K562 (cell line): ENCODE measurements at regions not wholly inside any gene's neighbourhood (a gene's known extent, or its start where the extent isn't known, plus 50 kb on each side); places are given as distances from the start of the nearest gene placed in this dataset.

Experiments
- ATAC-seq: fragments of 200-7000 bp; cut with Tn5 transposase; 3 replicates; pipeline ENCODE4 v1.9.1; 2020; ENCODE audit warnings: moderate library complexity
- BruUV-seq: library from RNA; stranded (reverse); fragments of 400-500 nt; replicated peaks from 2 replicates; lab custom pipeline; 2021; lab: Mats Ljungman, UMichigan
- CTCF ChIA-PET: fragments of 300-600 bp; formaldehyde crosslinking; extraction: SDS; loops from one replicate; lab custom pipeline; 2021; ENCODE audit warnings: low intra/inter-chr PET ratio; lab: Yijun Ruan, JAX
- POLR2A ChIA-PET: fragments of 300-600, 350-650 bp; sonication (Branson Sonifier 250); formaldehyde crosslinking; extraction: SDS; loops from one replicate; lab custom pipeline; 2021; ENCODE audit warnings: antibody characterized with exemption, inconsistent platforms; lab: Yijun Ruan, JAX
- DNase-seq, 4 experiments: peaks; one replicate each; pipeline versions ENCODE4 v3.0.0 to v3.0.0-alpha.2; 2011 to 2018; ENCODE audit warnings: low spot score in 3 of 4, mixed read lengths in 3 of 4; ENCODE audit errors: extremely low read depth in 1 of 4
- FAIRE-seq: peaks from 2 replicates; lab custom pipeline; 2011; peaks lifted over from hg19 to GRCh38; lab: Jason Lieb, UNC
- H2AFZ ChIP-seq: 2 replicates; pipeline ENCODE4 v1.6.0; 2011; ENCODE audit warnings: low read depth, low read length, control low read depth, inconsistent platforms
- H3K27ac ChIP-seq: fragments of 200-600 bp; 3 replicates; pipeline ENCODE4 v1.8.0; 2011; ENCODE audit warnings: low read depth, mild to moderate bottlenecking, control low read depth, inconsistent platforms, low read length, moderate library complexity, mixed read lengths; ENCODE audit errors: extremely low read depth
- H3K27me3 ChIP-seq, 2 experiments: fragments of 300-600 bp in 1 of 2; 2 replicates in 1 of 2; 3 replicates in 1 of 2; pipeline versions ENCODE4 v1.6.0 to v1.8.0; 2011; ENCODE audit warnings: inconsistent platforms in 2 of 2, low read length in 2 of 2, mild to moderate bottlenecking in 1 of 2, mixed read lengths in 1 of 2, moderate library complexity in 1 of 2; ENCODE audit not compliant: control insufficient read depth in 2 of 2, insufficient read depth in 2 of 2
- H3K36me3 ChIP-seq: fragments of 300-600 bp; 3 replicates; pipeline ENCODE4 v1.8.0; 2011; ENCODE audit warnings: mild to moderate bottlenecking, low read length, inconsistent platforms; ENCODE audit not compliant: control insufficient read depth, insufficient read depth
- H3K4me1 ChIP-seq, 2 experiments: fragments of 200-600 bp in 1 of 2; replicated peaks in 1 of 2; 2 replicates in 1 of 2; 3 replicates in 1 of 2; pipeline versions ENCODE4 v1.5.1 to v1.8.0; 2011; ENCODE audit warnings: inconsistent platforms in 2 of 2, low read length in 2 of 2, mild to moderate bottlenecking in 1 of 2, mixed read lengths in 1 of 2, moderate library complexity in 1 of 2; ENCODE audit not compliant: control insufficient read depth in 2 of 2, insufficient read depth in 2 of 2
- H3K4me2 ChIP-seq: 2 replicates; pipeline ENCODE4 v1.6.1; 2011; ENCODE audit warnings: low read length, control low read depth, inconsistent platforms, mixed read lengths; ENCODE audit not compliant: insufficient read depth
- H3K4me3 ChIP-seq: fragments of 200-600 bp; sonication (generic), shearing (Covaris generic); 2 replicates; pipeline ENCODE4 v1.5.1; 2016; ENCODE audit warnings: control low read depth, inconsistent platforms
- H3K79me2 ChIP-seq: fragments of 200-600 bp; 3 replicates; pipeline ENCODE4 v1.8.0; 2011; ENCODE audit warnings: low read length, inconsistent platforms; ENCODE audit not compliant: control insufficient read depth, insufficient read depth
- H3K9ac ChIP-seq, 2 experiments: 2 replicates each; pipeline versions ENCODE4 v1.6.0 to v1.6.1; 2011; ENCODE audit warnings: low read depth in 2 of 2, low read length in 2 of 2, control low read depth in 1 of 2, inconsistent platforms in 1 of 2, mild to moderate bottlenecking in 1 of 2, mixed read lengths in 1 of 2; ENCODE audit not compliant: insufficient read depth in 1 of 2
- H3K9me1 ChIP-seq: one replicate; pipeline ENCODE4 v1.6.0; 2011; ENCODE audit warnings: inconsistent platforms, mild to moderate bottlenecking, low read length, moderate library complexity; ENCODE audit not compliant: control insufficient read depth, insufficient read depth
- H3K9me3 ChIP-seq: replicated peaks from 2 replicates; pipeline ENCODE4 v1.5.1; 2011; ENCODE audit warnings: low read depth, low read length, inconsistent platforms; ENCODE audit not compliant: control insufficient read depth, insufficient read depth
- H4K20me1 ChIP-seq: replicated peaks from 2 replicates; pipeline ENCODE4 v1.6.1; 2011; ENCODE audit warnings: low read length, inconsistent platforms, mixed read lengths; ENCODE audit not compliant: control insufficient read depth, insufficient read depth
- CHCHD3 ChIP-seq: fragments of 250-450 bp; sonication (Bioruptor Pico); IDR thresholded peaks from 2 replicates; pipeline ENCODE4 v2.1.2; 2022; ENCODE audit warnings: mild to moderate bottlenecking
- HDAC6 ChIP-seq: IDR thresholded peaks from 2 replicates; pipeline ENCODE4 v1.6.1; 2012; ENCODE audit warnings: low read depth, mild to moderate bottlenecking, control low read depth, inconsistent platforms, low read length, moderate library complexity
- MECOM ChIP-seq: fragments of 250-450 bp; sonication (Bioruptor Pico); IDR thresholded peaks from 2 replicates; pipeline ENCODE4 v1.8.0; 2022; ENCODE audit warnings: inconsistent platforms
- MEF2D ChIP-seq: conservative IDR thresholded peaks from 2 replicates; pipeline ENCODE4 v1.6.1; 2016; ENCODE audit warnings: low read depth, missing genetic modification characterization, missing compliant biosample characterization
- OTX1 ChIP-seq: fragments of 450-650 bp; formaldehyde crosslinking; IDR thresholded peaks from 2 replicates; pipeline ENCODE4 v1.4.0; 2022; ENCODE audit warnings: mild to moderate bottlenecking
- PHF21A ChIP-seq: fragments of 450-650 bp; IDR thresholded peaks from 2 replicates; pipeline ENCODE4 v1.6.1; 2017; ENCODE audit warnings: low read depth, borderline replicate concordance
- XRCC5 ChIP-seq: fragments of 200-400 bp; formaldehyde crosslinking; IDR thresholded peaks from 2 replicates; pipeline ENCODE4 v1.6.1; 2017; ENCODE audit warnings: low read depth, mild to moderate bottlenecking, low read length
- ZEB2 ChIP-seq: fragments of 450-650 bp; IDR thresholded peaks from 2 replicates; pipeline ENCODE4 v1.6.1; 2016
- ZKSCAN1 ChIP-seq: fragments of 150-350 bp; IDR thresholded peaks from 2 replicates; pipeline ENCODE4 v1.6.1; 2016; ENCODE audit warnings: low read depth, low read length
- ZNF586 ChIP-seq: fragments of 450-650 bp; formaldehyde crosslinking; conservative IDR thresholded peaks from 2 replicates; pipeline ENCODE4 v1.4.0; 2020; ENCODE audit warnings: mild to moderate bottlenecking, moderate library complexity
- ZNF707 ChIP-seq: fragments of 250-450 bp; sonication (Bioruptor Pico); conservative IDR thresholded peaks from 2 replicates; pipeline ENCODE4 v1.8.0; 2022; ENCODE audit warnings: inconsistent platforms, mild to moderate bottlenecking, moderate library complexity
- WGBS: fragments of 100-300 bp; shearing (Covaris generic); methylation state at CpG from one replicate; pipeline ENCODE4 v1.1.6; 2016; ENCODE audit warnings: low coverage, mixed read lengths; ENCODE audit not compliant: insufficient coverage; ENCODE audit errors: missing lambda C conversion rate; 5-methylcytosine and 5-hydroxymethylcytosine counted together
- in situ Hi-C: fragments of 300-500 bp; cut with MboI; formaldehyde crosslinking; loops from 4 replicates; pipeline ENCODE4 v1.15.0; 2018; ENCODE audit warnings: inconsistent platforms, mixed read lengths
- intact Hi-C: fragments of 100-400 bp; cut with micrococcal nuclease; formaldehyde crosslinking; loops from 2 replicates; pipeline ENCODE4 v1.14.2; 2022
- TF ChIP-seq, protein P1 (sequence below), 2 experiments: fragments of 200-800 bp in 1 of 2; sonication (Bioruptor generic) in 1 of 2; sonication (generic) in 1 of 2; formaldehyde crosslinking in 1 of 2; IDR thresholded peaks in 1 of 2; conservative IDR thresholded peaks in 1 of 2; 2 replicates each; pipeline versions ENCODE4 v1.5.0 to v1.6.1; 2016 to 2020; ENCODE audit warnings: missing compliant biosample characterization in 1 of 2, missing genetic modification characterization in 1 of 2, missing genetic modification reagents in 1 of 2
- TF ChIP-seq, protein P2 (sequence below): sonication (generic); formaldehyde crosslinking; IDR thresholded peaks from 2 replicates; pipeline ENCODE4 v1.8.0; 2022; ENCODE audit warnings: mild to moderate bottlenecking, low read depth, missing genetic modification reagents
- TF ChIP-seq, protein P3 (sequence below): fragments of 250-450 bp; sonication (Bioruptor Pico); IDR thresholded peaks from 2 replicates; pipeline ENCODE4 v1.8.0; 2022; ENCODE audit warnings: inconsistent platforms, mild to moderate bottlenecking, moderate library complexity, borderline replicate concordance
- TF ChIP-seq, protein P4 (sequence below): sonication (generic); formaldehyde crosslinking; IDR thresholded peaks from 2 replicates; pipeline ENCODE4 v1.9.0; 2022; ENCODE audit warnings: mild to moderate bottlenecking, missing genetic modification reagents
- TF ChIP-seq, protein P5 (sequence below): fragments of 250-450 bp; sonication (Bioruptor Pico); IDR thresholded peaks from 2 replicates; pipeline ENCODE4 v1.5.0; 2021

DNA sequence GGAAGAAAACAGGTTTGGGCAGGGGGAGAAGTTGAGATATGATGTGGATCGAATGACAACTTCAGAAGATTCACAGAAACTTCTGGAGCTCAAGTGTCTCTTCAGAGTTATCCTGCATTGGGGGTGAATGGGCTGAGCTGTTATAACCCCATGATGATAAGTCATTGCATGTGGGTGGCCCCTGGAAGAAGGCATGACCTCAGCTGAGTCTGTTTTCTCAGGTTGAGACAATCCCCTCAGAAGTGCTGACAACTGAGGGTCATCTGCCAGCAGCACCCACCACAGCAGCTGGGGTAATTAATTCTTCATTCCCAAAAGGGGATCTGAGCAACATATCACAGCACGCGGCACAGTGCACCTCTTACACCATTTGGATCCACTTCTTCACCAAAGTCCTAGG is 138.6 kb upstream of the CAMK1G start:
- Histone ChIP-seq H3K4me2 (no peak overlapping the region), H3K36me3 (no peaks in the 10 kb centered on the region), H3K9ac (no peak overlapping the region), H2AFZ (no peak overlapping the region), H3K79me2 (no peaks in the 10 kb centered on the region), H3K27ac (no peak overlapping the region), H3K4me1 (no peaks in the 10 kb centered on the region), H3K4me3 (no peak overlapping the region), H3K27me3 (no peaks in the 10 kb centered on the region), H3K9me1 (no peaks in the 10 kb centered on the region), H3K9me3 (no peaks in the 10 kb centered on the region), H4K20me1 (no peaks in the 10 kb centered on the region)
- WGBS = 0% methylated on average over 3 of the region's 3 CpGs
- ChIA-PET CTCF (no interaction called here), POLR2A (interaction anchor here (0.6 kb wide), 1 partner anchor 1302 kb away, joined by 4 read pairs; no protein-coding TSS in a partner anchor)
- BruUV-seq = no TSS peak
- no peak for ATAC-seq
- TF ChIP-seq ZEB2 = no peak
- TF ChIP-seq MEF2D (tag) = no peak
- TF ChIP-seq, protein P1, sequence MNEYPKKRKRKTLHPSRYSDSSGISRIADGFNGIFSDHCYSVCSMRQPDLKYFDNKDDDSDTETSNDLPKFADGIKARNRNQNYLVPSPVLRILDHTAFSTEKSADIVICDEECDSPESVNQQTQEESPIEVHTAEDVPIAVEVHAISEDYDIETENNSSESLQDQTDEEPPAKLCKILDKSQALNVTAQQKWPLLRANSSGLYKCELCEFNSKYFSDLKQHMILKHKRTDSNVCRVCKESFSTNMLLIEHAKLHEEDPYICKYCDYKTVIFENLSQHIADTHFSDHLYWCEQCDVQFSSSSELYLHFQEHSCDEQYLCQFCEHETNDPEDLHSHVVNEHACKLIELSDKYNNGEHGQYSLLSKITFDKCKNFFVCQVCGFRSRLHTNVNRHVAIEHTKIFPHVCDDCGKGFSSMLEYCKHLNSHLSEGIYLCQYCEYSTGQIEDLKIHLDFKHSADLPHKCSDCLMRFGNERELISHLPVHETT (CRISPR knock-in tag; conservative IDR thresholded peaks at IDR 0.05 in 1 of 2, IDR thresholded peaks at IDR 0.05 in 1 of 2) = no peak
- no peak for TF ChIP-seq ZNF586
- TF ChIP-seq CHCHD3 (CRISPR knock-in tag) = no peak
- TF ChIP-seq XRCC5 = no peak
- no peak for TF ChIP-seq ZNF707 (CRISPR knock-in tag)
- TF ChIP-seq, protein P2, sequence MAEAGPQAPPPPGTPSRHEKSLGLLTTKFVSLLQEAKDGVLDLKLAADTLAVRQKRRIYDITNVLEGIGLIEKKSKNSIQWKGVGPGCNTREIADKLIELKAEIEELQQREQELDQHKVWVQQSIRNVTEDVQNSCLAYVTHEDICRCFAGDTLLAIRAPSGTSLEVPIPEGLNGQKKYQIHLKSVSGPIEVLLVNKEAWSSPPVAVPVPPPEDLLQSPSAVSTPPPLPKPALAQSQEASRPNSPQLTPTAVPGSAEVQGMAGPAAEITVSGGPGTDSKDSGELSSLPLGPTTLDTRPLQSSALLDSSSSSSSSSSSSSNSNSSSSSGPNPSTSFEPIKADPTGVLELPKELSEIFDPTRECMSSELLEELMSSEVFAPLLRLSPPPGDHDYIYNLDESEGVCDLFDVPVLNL (CRISPR knock-in tag) = no peak
- no peak for TF ChIP-seq PHF21A
- TF ChIP-seq, protein P3, sequence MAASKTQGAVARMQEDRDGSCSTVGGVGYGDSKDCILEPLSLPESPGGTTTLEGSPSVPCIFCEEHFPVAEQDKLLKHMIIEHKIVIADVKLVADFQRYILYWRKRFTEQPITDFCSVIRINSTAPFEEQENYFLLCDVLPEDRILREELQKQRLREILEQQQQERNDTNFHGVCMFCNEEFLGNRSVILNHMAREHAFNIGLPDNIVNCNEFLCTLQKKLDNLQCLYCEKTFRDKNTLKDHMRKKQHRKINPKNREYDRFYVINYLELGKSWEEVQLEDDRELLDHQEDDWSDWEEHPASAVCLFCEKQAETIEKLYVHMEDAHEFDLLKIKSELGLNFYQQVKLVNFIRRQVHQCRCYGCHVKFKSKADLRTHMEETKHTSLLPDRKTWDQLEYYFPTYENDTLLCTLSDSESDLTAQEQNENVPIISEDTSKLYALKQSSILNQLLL (CRISPR knock-in tag) = no peak
- no peak for TF ChIP-seq MECOM
- TF ChIP-seq OTX1 = no peak
- TF ChIP-seq, protein P4, sequence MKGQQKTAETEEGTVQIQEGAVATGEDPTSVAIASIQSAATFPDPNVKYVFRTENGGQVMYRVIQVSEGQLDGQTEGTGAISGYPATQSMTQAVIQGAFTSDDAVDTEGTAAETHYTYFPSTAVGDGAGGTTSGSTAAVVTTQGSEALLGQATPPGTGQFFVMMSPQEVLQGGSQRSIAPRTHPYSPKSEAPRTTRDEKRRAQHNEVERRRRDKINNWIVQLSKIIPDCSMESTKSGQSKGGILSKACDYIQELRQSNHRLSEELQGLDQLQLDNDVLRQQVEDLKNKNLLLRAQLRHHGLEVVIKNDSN (CRISPR knock-in tag) = no peak
- no peak for TF ChIP-seq HDAC6
- TF ChIP-seq, protein P5, sequence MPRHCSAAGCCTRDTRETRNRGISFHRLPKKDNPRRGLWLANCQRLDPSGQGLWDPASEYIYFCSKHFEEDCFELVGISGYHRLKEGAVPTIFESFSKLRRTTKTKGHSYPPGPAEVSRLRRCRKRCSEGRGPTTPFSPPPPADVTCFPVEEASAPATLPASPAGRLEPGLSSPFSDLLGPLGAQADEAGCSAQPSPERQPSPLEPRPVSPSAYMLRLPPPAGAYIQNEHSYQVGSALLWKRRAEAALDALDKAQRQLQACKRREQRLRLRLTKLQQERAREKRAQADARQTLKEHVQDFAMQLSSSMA (CRISPR knock-in tag) = no peak
- TF ChIP-seq ZKSCAN1 = no peak
- TF ChIP-seq, all 486 proteins: peak for 0
- in situ Hi-C loops = no loop called here
- no peak for FAIRE-seq
- no peak for DNase-seq
- intact Hi-C loops = no loop called here
